ENCODE measurements at regions not wholly inside any gene's neighbourhood (a gene's known extent, or its start where the extent isn't known, plus 50 kb on each side); places are given as distances from the start of the nearest gene placed in this dataset.

GRCh38 chr16:9409560-9410493 lies 318.4 kb downstream of the HAPSTR1 start:
- Histone ChIP-seq H3K9me3 (no peaks in the 10 kb centered on the region), H3K4me1 (no peaks in the 10 kb centered on the region), H3K27me3 (no peaks in the 10 kb centered on the region), H3K27ac (no peak overlapping the region), H3K4me3 (no peak overlapping the region), H3K36me3 (no peaks in the 10 kb centered on the region)
- DNase-seq (ENCODE audit: low spot score) = no peak
- no peak for TF ChIP-seq CTCF (IDR thresholded peaks at IDR 0.05)

- H3K9me3 ChIP-seq = peaks cover 0 to 2% of the 10 kb centered on the region in 2 donors
- H3K36me3 ChIP-seq = no peaks in the 10 kb centered on the region
- no peak for DNase-seq (ENCODE audit: low spot score)
- no peaks in the 10 kb centered on the region for H3K4me1 ChIP-seq
- no peaks in the 10 kb centered on the region for H3K27me3 ChIP-seq
- no peak overlapping the region for H3K27ac ChIP-seq
- no peak overlapping the region for H3K4me3 ChIP-seq
- TF ChIP-seq CTCF (IDR thresholded peaks at IDR 0.05) = no peak
These were observed 320.0 kb downstream of the HAPSTR1 start for GRCh38 chr16:9411426-9411825.

GRCh38 chr16:9412031-9412914 lies 320.8 kb downstream of the HAPSTR1 start:
- H3K36me3 ChIP-seq = no peaks in the 10 kb centered on the region
- H3K27ac ChIP-seq = no peak overlapping the region
- peaks cover 0 to 10% of the 10 kb centered on the region in 2 donors for H3K9me3 ChIP-seq
- DNase-seq (ENCODE audit: low spot score) = no peak
- no peaks in the 10 kb centered on the region for H3K27me3 ChIP-seq
- H3K4me3 ChIP-seq = no peak overlapping the region
- H3K4me1 ChIP-seq = no peaks in the 10 kb centered on the region
- no peak for TF ChIP-seq CTCF (IDR thresholded peaks at IDR 0.05)

- no peak for DNase-seq (ENCODE audit: low spot score)
- no peaks in the 10 kb centered on the region for H3K36me3 ChIP-seq
- no peak for TF ChIP-seq CTCF (IDR thresholded peaks at IDR 0.05)
These were observed 321.4 kb downstream of the HAPSTR1 start for GRCh38 chr16:9412915-9413264.

GRCh38 chr16:9415545-9415944 lies 324.1 kb downstream of the HAPSTR1 start:
- Histone ChIP-seq H3K4me3 (no peak overlapping the region), H3K4me1 (no peaks in the 10 kb centered on the region), H3K36me3 (no peaks in the 10 kb centered on the region), H3K27ac (no peak overlapping the region), H3K9me3 (peaks cover 0 to 11% of the 10 kb centered on the region in 2 donors), H3K27me3 (no peaks in the 10 kb centered on the region)
- no peak for TF ChIP-seq CTCF (IDR thresholded peaks at IDR 0.05)
- DNase-seq (ENCODE audit: low spot score) = no peak

More at GRCh38 chr16:9412915-9413264, 321.4 kb downstream of the HAPSTR1 start:
- peaks cover 0 to 11% of the 10 kb centered on the region in 2 donors for H3K9me3 ChIP-seq
- no peaks in the 10 kb centered on the region for H3K4me1 ChIP-seq
- no peak overlapping the region for H3K4me3 ChIP-seq
- no peak overlapping the region for H3K27ac ChIP-seq
- no peaks in the 10 kb centered on the region for H3K27me3 ChIP-seq

All from right atrium auricular region (tissue), 2 donors.